Activated B cell treated with CpG ODN at 0.5 μM for 24 hours (primary cell): ENCODE measurements at regions not wholly inside any gene's neighbourhood (a gene's known extent, or its start where the extent isn't known, plus 50 kb on each side); places are given as distances from the start of the nearest gene placed in this dataset.

ENCODE experiments used
- ATAC-seq: fragments of 200-7000 bp; cut with Tn5 transposase; one replicate; pipeline ENCODE4 v1.10.0; 2021; ENCODE audit warnings: low read depth, mild to moderate bottlenecking, moderate library complexity
- CTCF ChIA-PET: fragments of 350-600 bp; sonication (Branson Sonifier 250); formaldehyde crosslinking; loops from one replicate; lab custom pipeline; 2021; ENCODE audit warnings: antibody characterized with exemption; lab: Charles Lee
- POLR2A ChIA-PET: fragments of 350-600 bp; sonication (Branson Sonifier 250); formaldehyde crosslinking; loops from one replicate; lab custom pipeline; 2021; ENCODE audit warnings: antibody characterized with exemption; lab: Charles Lee
- DNase-seq: peaks from one replicate; pipeline ENCODE4 v3.0.0; 2022
- H3K27ac Mint-ChIP-seq: one replicate; pipeline ENCODE4 v1.8.0; 2020; ENCODE audit warnings: mixed read lengths
- H3K27me3 Mint-ChIP-seq: one replicate; pipeline ENCODE4 v1.8.0; 2021; ENCODE audit warnings: mixed read lengths
- H3K36me3 Mint-ChIP-seq: one replicate; pipeline ENCODE4 v1.8.0; 2021; ENCODE audit warnings: low read depth, mixed read lengths
- H3K4me1 Mint-ChIP-seq: one replicate; pipeline ENCODE4 v1.8.0; 2021; ENCODE audit warnings: mixed read lengths
- H3K4me3 Mint-ChIP-seq: one replicate; pipeline ENCODE4 v1.8.0; 2020; ENCODE audit warnings: mild to moderate bottlenecking, mixed read lengths
- H3K9me3 Mint-ChIP-seq: one replicate; pipeline ENCODE4 v1.8.0; 2020; ENCODE audit warnings: mixed read lengths
- CTCF ChIP-seq: fragments of 200-600 bp; IDR thresholded peaks from one replicate; pipeline ENCODE4 v1.8.0; 2022; ENCODE audit warnings: antibody characterized with exemption, mild to moderate bottlenecking
- intact Hi-C: fragments of 100-400 bp; cut with micrococcal nuclease; formaldehyde crosslinking; loops from one replicate; pipeline ENCODE4 v1.15.1; 2024

- TF ChIP-seq CTCF: no peak
- DNase-seq (no peak), ATAC-seq (no peak)
- intact Hi-C loops: no loop called here
- Mint-ChIP-seq H3K4me1 (no peaks in the 10 kb centered on the region), H3K27me3 (peaks cover 11% of the 10 kb centered on the region), H3K36me3 (no peaks in the 10 kb centered on the region), H3K4me3 (no peak overlapping the region), H3K9me3 (no peaks in the 10 kb centered on the region), H3K27ac (no peak overlapping the region)
- POLR2A ChIA-PET: no interaction called here
- CTCF ChIA-PET: no interaction called here
Observed at GRCh38 chr2:23248667-23249066, 136.3 kb upstream of the KLHL29 start.

- intact Hi-C loops: no loop called here
- POLR2A ChIA-PET: no interaction called here
Observed at GRCh38 chr2:23249348-23249747, 135.6 kb upstream of the KLHL29 start.

GRCh38 chr2:23250371-23250770 lies 134.6 kb upstream of the KLHL29 start:
- DNase-seq: no peak
- TF ChIP-seq CTCF: no peak
- Mint-ChIP-seq H3K27me3 (peaks cover 15% of the 10 kb centered on the region), H3K36me3 (no peaks in the 10 kb centered on the region), H3K4me3 (no peak overlapping the region), H3K27ac (no peak overlapping the region), H3K9me3 (no peaks in the 10 kb centered on the region), H3K4me1 (no peaks in the 10 kb centered on the region)
- intact Hi-C loops: no loop called here
- CTCF ChIA-PET: no interaction called here
- POLR2A ChIA-PET: no interaction called here
- no peak for ATAC-seq

More at GRCh38 chr2:23249348-23249747, 135.6 kb upstream of the KLHL29 start:
- DNase-seq: no peak
- no peak for TF ChIP-seq CTCF
- H3K4me3 Mint-ChIP-seq: no peak overlapping the region
- peaks cover 15% of the 10 kb centered on the region for H3K27me3 Mint-ChIP-seq
- H3K4me1 Mint-ChIP-seq: no peaks in the 10 kb centered on the region
- H3K36me3 Mint-ChIP-seq: no peaks in the 10 kb centered on the region
- no peaks in the 10 kb centered on the region for H3K9me3 Mint-ChIP-seq
- CTCF ChIA-PET: no interaction called here
- no peak for ATAC-seq
- H3K27ac Mint-ChIP-seq: no peak overlapping the region

- no peaks in the 10 kb centered on the region for H3K9me3 Mint-ChIP-seq
- intact Hi-C loops: no loop called here
- H3K36me3 Mint-ChIP-seq: no peaks in the 10 kb centered on the region
- ChIA-PET CTCF (no interaction called here), POLR2A (no interaction called here)
- ATAC-seq (no peak), DNase-seq (no peak)
- no peaks in the 10 kb centered on the region for H3K4me1 Mint-ChIP-seq
- no peak overlapping the region for H3K27ac Mint-ChIP-seq
- H3K27me3 Mint-ChIP-seq: peaks cover 5% of the 10 kb centered on the region
- TF ChIP-seq CTCF: no peak
- no peak overlapping the region for H3K4me3 Mint-ChIP-seq
Observed at GRCh38 chr2:23256643-23257042, 128.3 kb upstream of the KLHL29 start.

GRCh38 chr2:23260621-23261020 lies 124.4 kb upstream of the KLHL29 start:
- no peak for TF ChIP-seq CTCF
- intact Hi-C loops: loop anchor here (5.0 kb wide), 1 partner anchor 123 kb away; no protein-coding TSS in a partner anchor
- ChIA-PET POLR2A (no interaction called here), CTCF (no interaction called here)
- no peak for ATAC-seq
- Mint-ChIP-seq H3K36me3 (no peaks in the 10 kb centered on the region), H3K4me1 (no peaks in the 10 kb centered on the region), H3K4me3 (no peak overlapping the region), H3K27me3 (no peaks in the 10 kb centered on the region), H3K9me3 (no peaks in the 10 kb centered on the region), H3K27ac (no peak overlapping the region)
- no peak for DNase-seq
